HG02870 (cell line): ENCODE measurements at regions not wholly inside any gene's neighbourhood (a gene's known extent, or its start where the extent isn't known, plus 50 kb on each side); places are given as distances from the start of the nearest gene placed in this dataset.

ENCODE experiments used
- ATAC-seq: cut with Tn5 transposase; IDR thresholded peaks from one replicate; pipeline ENCODE4 v1.9.1; 2021; ENCODE audit warnings: mild to moderate bottlenecking, moderate library complexity; ENCODE audit not compliant: unreplicated experiment

GRCh38 chr10:29238523-29239135 lies 50.2 kb upstream of the LYZL1 start:
- ATAC-seq, result no peak
